MCF 10A (cell line): ENCODE measurements at regions not wholly inside any gene's neighbourhood (a gene's known extent, or its start where the extent isn't known, plus 50 kb on each side); places are given as distances from the start of the nearest gene placed in this dataset.

Experiments used
- BruUV-seq: library from RNA; stranded (reverse); fragments of 400-500 nt; replicated peaks from 2 replicates; lab custom pipeline; 2021; lab: Mats Ljungman, UMichigan
- CTCF ChIA-PET: fragments of 300-600 bp; sonication (Branson Sonifier 250); formaldehyde crosslinking; extraction: SDS; loops from one replicate; lab custom pipeline; 2021; ENCODE audit warnings: antibody characterized with exemption, inconsistent platforms; lab: Yijun Ruan, JAX
- POLR2A ChIA-PET: fragments of 300-600, 350-650 bp; sonication (Branson Sonifier 250); formaldehyde crosslinking; extraction: SDS; loops from one replicate; lab custom pipeline; 2020; ENCODE audit warnings: antibody characterized with exemption, inconsistent platforms; lab: Yijun Ruan, JAX
- DNase-seq: peaks from one replicate; pipeline ENCODE4 v3.0.0-alpha.2; 2018; ENCODE audit not compliant: unreplicated experiment
- H3K27ac Mint-ChIP-seq: one replicate; pipeline ENCODE4 v1.8.0; 2022; ENCODE audit warnings: mild to moderate bottlenecking, low read depth, mixed read lengths; ENCODE audit not compliant: unreplicated experiment
- H3K27me3 Mint-ChIP-seq: one replicate; pipeline ENCODE4 v1.8.0; 2022; ENCODE audit warnings: mixed read lengths; ENCODE audit not compliant: insufficient read depth, unreplicated experiment
- H3K36me3 Mint-ChIP-seq: one replicate; pipeline ENCODE4 v1.8.0; 2022; ENCODE audit warnings: mild to moderate bottlenecking, moderate library complexity, mixed read lengths; ENCODE audit not compliant: insufficient read depth, unreplicated experiment
- H3K4me1 Mint-ChIP-seq: one replicate; pipeline ENCODE4 v1.8.0; 2022; ENCODE audit warnings: mixed read lengths; ENCODE audit not compliant: insufficient read depth, unreplicated experiment
- H3K4me3 Mint-ChIP-seq: one replicate; pipeline ENCODE4 v1.8.0; 2022; ENCODE audit warnings: mild to moderate bottlenecking, moderate library complexity, mixed read lengths; ENCODE audit not compliant: unreplicated experiment
- H3K9me3 Mint-ChIP-seq: one replicate; pipeline ENCODE4 v1.8.0; 2022; ENCODE audit warnings: mixed read lengths; ENCODE audit not compliant: unreplicated experiment
- CTCF ChIP-seq: fragments of 200-600 bp; IDR thresholded peaks from one replicate; pipeline ENCODE4 v1.8.0; 2022; ENCODE audit warnings: antibody characterized with exemption, mild to moderate bottlenecking; ENCODE audit not compliant: unreplicated experiment
- intact Hi-C: fragments of 100-400 bp; cut with micrococcal nuclease; formaldehyde crosslinking; loops from 2 replicates; pipeline ENCODE4 v1.14.1; 2022

- no TSS peak for BruUV-seq
- no peaks in the 10 kb centered on the region for H3K27me3 Mint-ChIP-seq
- ChIA-PET CTCF (interaction anchor here (0.6 to 1.7 kb wide), 2 partner anchors 14 to 1899 kb away, joined by 4 read pairs; no protein-coding TSS in a partner anchor), POLR2A (interaction anchor here (0.5 kb wide), 1 partner anchor 140 kb away, joined by 4 read pairs; no protein-coding TSS in a partner anchor)
- no peaks in the 10 kb centered on the region for H3K36me3 Mint-ChIP-seq
- intact Hi-C loops: no loop called here
- peaks cover 6% of the 10 kb centered on the region for H3K9me3 Mint-ChIP-seq
- H3K27ac Mint-ChIP-seq: no peak overlapping the region
- no peak overlapping the region for H3K4me3 Mint-ChIP-seq
- H3K4me1 Mint-ChIP-seq: no peaks in the 10 kb centered on the region
- no peak for TF ChIP-seq CTCF
- no peak for DNase-seq
These were observed 1303.0 kb downstream of the GATA3 start for GRCh38 chr10:9357471-9357870.

GRCh38 chr10:9362721-9363120, 1308.2 kb downstream of the GATA3 start:
- DNase-seq: no peak
- no peaks in the 10 kb centered on the region for H3K4me1 Mint-ChIP-seq
- peaks cover 11% of the 10 kb centered on the region for H3K9me3 Mint-ChIP-seq
- no peak for TF ChIP-seq CTCF
- POLR2A ChIA-PET: no interaction called here
- no peak overlapping the region for H3K4me3 Mint-ChIP-seq
- intact Hi-C loops: no loop called here
- no peaks in the 10 kb centered on the region for H3K36me3 Mint-ChIP-seq
- no peaks in the 10 kb centered on the region for H3K27me3 Mint-ChIP-seq
- no TSS peak for BruUV-seq
- H3K27ac Mint-ChIP-seq: no peak overlapping the region
- CTCF ChIA-PET: no interaction called here

GRCh38 chr10:9379183-9379582, 1324.7 kb downstream of the GATA3 start:
- ChIA-PET CTCF (no interaction called here), POLR2A (no interaction called here)
- Mint-ChIP-seq H3K27me3 (no peaks in the 10 kb centered on the region), H3K4me3 (no peak overlapping the region), H3K27ac (no peak overlapping the region), H3K4me1 (peaks cover 11% of the 10 kb centered on the region), H3K9me3 (no peaks in the 10 kb centered on the region), H3K36me3 (no peaks in the 10 kb centered on the region)
- intact Hi-C loops: no loop called here
- no TSS peak for BruUV-seq
- DNase-seq: no peak
- no peak for TF ChIP-seq CTCF

- no peak overlapping the region for H3K4me3 Mint-ChIP-seq
- H3K27ac Mint-ChIP-seq: no peak overlapping the region
- intact Hi-C loops: no loop called here
- peaks cover 11% of the 10 kb centered on the region for H3K4me1 Mint-ChIP-seq
- no TSS peak for BruUV-seq
- H3K36me3 Mint-ChIP-seq: no peaks in the 10 kb centered on the region
- no peaks in the 10 kb centered on the region for H3K9me3 Mint-ChIP-seq
- ChIA-PET CTCF (no interaction called here), POLR2A (no interaction called here)
- no peaks in the 10 kb centered on the region for H3K27me3 Mint-ChIP-seq
- no peak for TF ChIP-seq CTCF
- DNase-seq: no peak
These were observed 1327.4 kb downstream of the GATA3 start for GRCh38 chr10:9381733-9382532.
